NCI-H1436 treated with DMSO at 0.1 percent for 48 hours (cell line): ENCODE measurements at regions not wholly inside any gene's neighbourhood (a gene's known extent, or its start where the extent isn't known, plus 50 kb on each side); places are given as distances from the start of the nearest gene placed in this dataset.

Experiments
- DNase-seq: peaks from one replicate; lab custom pipeline; 2025; lab: John Stamatoyannopoulos, UW

- DNase-seq: no peak
Measured at GRCh38 chr2:120883607-120884440, 148.2 kb downstream of the GLI2 start.

- no peak for DNase-seq
Measured at GRCh38 chr2:120884472-120885290, 149.0 kb downstream of the GLI2 start.

DNA sequence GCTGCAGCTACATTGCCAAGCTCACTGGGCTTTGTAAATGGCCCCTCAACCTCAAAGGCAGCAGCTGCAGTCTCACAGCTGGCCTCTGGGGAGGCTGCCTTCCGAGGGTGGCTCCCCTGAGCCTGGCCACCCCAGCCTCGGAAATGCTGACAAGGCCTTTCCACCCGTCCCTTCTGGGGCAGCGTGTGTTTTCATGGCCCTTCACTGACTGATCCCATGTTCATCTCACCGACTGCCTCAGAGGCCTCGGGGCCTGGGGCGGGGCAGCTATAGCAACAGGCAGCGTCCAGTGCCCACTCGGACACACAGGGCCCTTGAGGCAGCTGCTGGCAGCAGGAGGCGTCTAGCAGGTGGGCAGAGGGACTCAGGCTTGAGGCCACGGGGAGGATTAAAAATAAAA lies 149.7 kb downstream of the GLI2 start:
- DNase-seq: no peak

DNA sequence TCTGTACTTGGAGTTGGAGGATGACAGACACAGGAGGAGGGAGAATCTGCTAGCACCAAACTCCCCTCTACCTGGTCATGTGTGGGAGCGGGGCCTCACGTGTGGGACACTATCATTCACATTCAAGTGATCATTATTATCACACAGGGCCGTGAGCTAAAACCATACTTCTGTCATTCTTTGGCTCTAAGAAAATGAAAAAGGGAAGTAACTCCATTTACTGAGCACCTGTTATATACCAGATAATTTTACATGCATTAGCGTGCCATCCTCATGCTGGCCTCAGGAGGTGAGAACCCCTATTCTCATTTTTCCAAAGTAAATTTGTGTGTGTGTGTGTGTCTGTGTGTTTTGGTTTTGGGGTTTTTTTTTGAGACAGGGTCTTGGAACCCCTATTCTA lies 150.1 kb downstream of the GLI2 start:
- DNase-seq: no peak

- no peak for DNase-seq
Measured at GRCh38 chr2:120886534-120887319, 151.1 kb downstream of the GLI2 start.

- no peak for DNase-seq
Measured at GRCh38 chr2:120887320-120887697, 151.6 kb downstream of the GLI2 start.

DNA sequence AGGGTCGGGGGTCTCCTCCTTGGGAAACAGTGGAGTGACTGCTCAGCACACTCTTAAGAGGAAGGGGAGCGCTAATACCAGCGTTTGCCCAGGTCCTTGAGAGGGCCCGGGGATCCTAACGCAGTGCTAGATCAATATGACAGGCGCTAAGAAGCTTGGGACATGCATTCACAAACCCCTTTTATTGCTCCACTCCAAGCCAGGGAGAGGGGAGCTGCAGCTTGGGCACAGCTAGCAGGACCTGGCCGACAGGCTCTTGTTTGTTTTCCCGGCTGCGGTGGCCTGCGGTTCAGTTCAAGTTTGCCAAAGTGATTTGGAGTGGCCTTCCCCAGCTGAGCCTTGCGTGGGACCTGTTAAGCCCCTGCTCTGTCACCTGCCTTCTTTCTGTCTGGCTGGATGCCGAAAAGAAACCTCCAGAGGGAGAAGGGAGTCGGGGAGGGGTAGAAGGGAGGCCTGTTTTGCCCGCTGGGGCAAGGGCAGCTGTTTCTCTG lies 152.1 kb downstream of the GLI2 start:
- DNase-seq: no peak

DNA sequence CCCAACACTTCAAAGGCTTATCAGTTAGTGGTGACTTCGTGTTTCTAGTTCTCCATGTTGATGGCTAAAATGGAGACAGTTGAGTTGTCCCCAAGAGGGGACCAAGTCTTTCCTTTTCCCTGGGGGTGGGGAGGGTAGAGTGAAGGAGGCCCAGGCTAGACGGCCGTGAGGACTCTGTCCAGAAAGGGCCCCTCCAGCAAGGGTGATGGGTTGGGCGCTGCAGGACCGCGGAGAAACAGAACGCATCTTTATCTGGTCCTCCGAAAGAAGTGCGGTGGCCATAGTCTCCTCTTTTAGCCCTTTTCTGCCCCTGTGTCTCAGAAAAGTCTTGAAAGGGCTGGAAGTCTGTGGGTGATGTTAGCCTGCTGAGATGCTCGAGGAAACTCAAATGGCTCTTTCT lies 153.2 kb downstream of the GLI2 start:
- no peak for DNase-seq

GRCh38 chr2:120889936-120890335 lies 154.3 kb downstream of the GLI2 start:
- DNase-seq: no peak

DNA sequence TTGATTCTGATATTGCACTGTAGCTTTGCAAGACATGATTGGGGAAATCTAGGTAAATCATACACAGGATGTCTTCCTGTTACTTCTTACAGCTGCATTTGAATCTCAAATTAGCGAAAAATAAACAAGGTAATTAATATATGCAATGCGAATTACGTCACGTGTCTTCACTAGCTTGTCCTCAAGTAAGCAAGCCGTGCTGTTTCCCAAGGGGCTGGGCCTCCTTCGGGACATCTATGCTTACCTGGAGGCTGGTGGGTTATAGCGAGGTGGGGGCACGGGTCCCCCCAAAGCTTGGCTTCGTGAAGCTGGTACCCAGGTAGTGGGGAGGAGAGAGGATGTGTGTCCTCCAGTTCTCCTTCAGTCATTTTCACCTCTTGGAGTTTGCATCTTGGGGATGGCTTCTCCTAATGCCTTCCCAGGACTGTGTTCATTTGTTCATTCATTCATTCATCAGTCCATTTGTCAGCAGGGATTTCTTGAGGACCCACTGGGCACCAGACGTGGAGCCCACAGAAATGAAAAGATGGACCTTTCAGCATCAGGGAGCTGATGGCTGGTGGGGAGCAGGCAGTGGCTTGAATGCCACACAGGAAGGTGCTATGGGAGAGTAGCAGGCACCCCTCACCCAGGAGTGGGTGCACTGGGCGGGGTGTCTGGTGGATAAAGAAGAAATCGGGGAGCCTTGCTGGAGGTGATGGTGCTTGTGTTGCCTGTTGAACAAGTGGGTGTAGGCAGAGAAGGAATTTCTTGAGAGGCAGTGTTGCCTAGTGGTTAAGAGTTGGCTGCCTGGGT lies 155.1 kb downstream of the GLI2 start:
- DNase-seq: no peak

GRCh38 chr2:120892271-120892966 lies 156.8 kb downstream of the GLI2 start:
- no peak for DNase-seq

GRCh38 chr2:120892967-120893667 lies 157.4 kb downstream of the GLI2 start:
- no peak for DNase-seq

- no peak for DNase-seq
Measured at GRCh38 chr2:120893811-120894584, 158.3 kb downstream of the GLI2 start.

DNA sequence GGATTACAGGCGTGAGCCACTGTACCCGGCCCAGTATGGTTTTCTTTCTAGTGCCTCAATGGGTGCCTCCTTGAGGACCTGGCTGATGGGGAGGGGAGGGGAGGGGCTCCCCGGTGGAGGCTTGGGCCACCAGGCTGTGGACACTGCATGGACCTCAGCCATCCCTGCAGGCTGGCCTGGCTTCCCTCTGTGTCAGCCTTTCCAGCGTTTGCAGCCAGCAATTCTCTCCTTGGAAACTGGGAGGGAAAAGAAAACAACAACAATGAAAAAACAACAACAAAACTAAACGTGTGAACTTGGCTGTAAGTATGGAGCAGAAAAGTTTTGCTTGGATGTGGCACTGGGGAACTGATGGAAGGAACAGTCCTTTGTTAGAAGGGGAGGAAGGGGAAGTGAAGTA lies 159.3 kb downstream of the GLI2 start:
- DNase-seq: no peak

DNA sequence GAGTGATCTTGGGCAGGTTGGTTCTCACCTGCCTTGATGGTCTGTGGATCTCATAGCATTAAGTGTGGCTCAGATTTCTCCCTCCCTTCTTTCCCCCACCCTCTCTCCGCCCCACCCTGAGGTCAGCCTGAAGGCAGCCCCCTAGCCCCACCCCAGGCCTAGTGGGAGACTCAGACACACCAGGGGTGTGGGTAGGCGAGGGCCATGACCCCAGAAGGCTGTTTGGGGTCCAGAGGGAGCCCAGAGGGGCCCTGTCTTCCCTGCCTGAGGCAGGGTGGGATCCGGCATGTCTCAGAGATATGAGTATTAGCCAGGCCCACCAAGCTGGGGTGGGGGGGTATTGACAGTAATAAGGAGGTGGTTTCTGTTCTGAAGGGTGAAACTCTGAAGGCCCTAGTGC lies 160.5 kb downstream of the GLI2 start:
- DNase-seq: no peak

DNA sequence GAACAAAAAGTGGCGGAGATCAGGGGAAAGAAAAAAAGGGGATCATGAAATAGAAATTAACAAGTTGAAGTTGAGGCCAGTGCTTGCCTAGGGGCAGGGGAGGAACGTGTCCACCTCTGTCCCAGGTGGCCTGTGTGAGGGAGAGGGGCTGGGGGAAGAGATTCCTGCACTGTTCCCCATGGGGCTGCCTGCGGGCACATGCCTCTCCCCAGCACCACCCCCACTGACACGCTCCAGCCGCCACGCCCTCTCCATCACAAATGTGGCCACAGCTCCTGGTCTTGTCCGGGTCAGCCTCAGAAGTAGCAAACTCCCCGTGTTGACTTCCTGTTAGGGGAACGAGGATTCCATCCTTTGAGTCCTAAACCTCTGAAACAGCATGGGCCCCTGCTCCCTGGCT lies 161.2 kb downstream of the GLI2 start:
- DNase-seq: no peak

GRCh38 chr2:120897399-120897798 lies 161.7 kb downstream of the GLI2 start:
- DNase-seq: no peak

- no peak for DNase-seq
Measured at GRCh38 chr2:120898496-120898895, 162.8 kb downstream of the GLI2 start.

- no peak for DNase-seq
Measured at GRCh38 chr2:120898961-120899750, 163.5 kb downstream of the GLI2 start.
